CD4-positive, alpha-beta T cell treated with Interferon alpha-2 for 1 hour (primary cell): ENCODE measurements at regions not wholly inside any gene's neighbourhood (a gene's known extent, or its start where the extent isn't known, plus 50 kb on each side); places are given as distances from the start of the nearest gene placed in this dataset.
"Not testable (repeated sequence)": the region's sequence is repeated elsewhere in the genome, so short reads cannot be mapped to it uniquely, and the experiment has no call there.

ENCODE experiments used
- DNase-seq, 2 donors: peaks; one replicate each; pipeline ENCODE4 v3.0.0-alpha.2; 2020 to 2022

GRCh38 chr4:73348185-73348584 is 55.9 kb upstream of the ALB start:
- no peak for DNase-seq

- no peak for DNase-seq
These were observed 56.6 kb upstream of the ALB start for GRCh38 chr4:73347497-73347896.

DNA sequence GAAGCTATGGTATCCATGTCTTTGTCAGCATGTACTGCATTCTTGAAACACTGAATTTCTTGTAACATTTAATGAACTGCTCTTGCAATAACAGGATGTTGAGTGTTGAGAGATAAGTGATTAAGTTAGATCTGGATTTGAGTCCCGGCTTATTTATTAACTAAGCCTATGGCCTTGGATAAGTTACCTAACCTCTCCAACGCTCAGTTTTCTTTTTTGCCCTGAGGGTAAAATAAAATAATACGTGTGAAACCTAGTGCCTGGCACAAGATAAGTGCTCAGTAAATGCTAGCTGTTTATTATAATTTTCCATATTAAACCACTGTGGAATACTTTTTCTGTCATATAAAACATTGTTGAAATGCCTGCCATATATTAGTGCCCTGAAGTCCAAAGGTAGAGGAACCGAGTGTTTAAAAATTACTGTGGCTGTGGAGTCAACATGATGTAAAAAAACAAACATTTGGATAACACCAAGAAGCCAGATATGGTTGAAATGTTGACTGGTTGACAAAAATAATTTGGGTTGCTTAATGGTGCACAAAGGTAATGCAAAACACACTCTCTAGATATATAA is 58.6 kb upstream of the ALB start:
- no peak for DNase-seq

- no peak for DNase-seq
These were observed 60.0 kb upstream of the ALB start for GRCh38 chr4:73344106-73344505.

DNA sequence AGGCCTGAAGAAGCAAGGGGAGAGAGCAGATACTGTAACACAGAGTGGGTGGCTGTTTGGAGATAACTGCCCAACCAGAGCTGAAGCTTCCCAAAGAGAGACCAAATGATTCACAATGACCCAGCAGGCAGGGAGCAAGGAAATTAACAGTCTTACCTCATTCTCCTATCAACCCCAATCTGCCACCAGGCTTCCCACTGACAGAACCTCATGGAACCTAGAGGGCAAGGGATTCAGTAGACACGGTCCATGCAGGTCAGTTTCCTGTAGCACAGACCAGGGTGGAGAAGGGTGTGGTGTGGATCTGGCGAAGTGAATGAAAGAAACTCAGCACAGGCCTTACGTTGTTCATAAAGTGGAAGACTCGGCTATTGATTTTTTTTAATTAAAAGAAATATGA is 60.7 kb upstream of the ALB start:
- no peak for DNase-seq

GRCh38 chr4:73341454-73341853 is 62.6 kb upstream of the ALB start:
- no peak for DNase-seq

- no peak for DNase-seq
These were observed 63.2 kb upstream of the ALB start for GRCh38 chr4:73340917-73341316.

GRCh38 chr4:73335679-73336078 is 68.4 kb upstream of the ALB start:
- no peak for DNase-seq

DNA sequence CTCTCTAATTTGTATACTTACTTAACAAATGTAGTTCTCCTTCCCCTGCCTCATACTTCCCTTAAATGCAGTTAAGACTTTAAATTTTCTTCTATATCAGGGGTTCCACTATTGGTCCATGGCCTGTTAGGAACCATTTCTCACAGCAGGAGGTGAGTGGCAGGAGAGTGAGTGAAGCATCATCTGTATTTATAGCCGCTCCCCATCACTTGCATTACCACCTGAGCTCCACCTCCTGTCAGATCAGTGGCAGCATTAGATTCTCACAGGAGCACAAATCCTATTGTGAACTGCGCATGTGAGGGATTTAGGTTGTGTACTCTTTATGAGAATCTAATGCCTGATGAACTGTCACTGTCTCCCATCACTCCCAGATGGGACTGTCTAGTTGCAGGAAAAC is 72.1 kb upstream of the ALB start:
- not testable (repeated sequence) for DNase-seq

GRCh38 chr4:73329300-73329699 is 70.7 kb upstream of the ANKRD17 start:
- no peak for DNase-seq

DNA sequence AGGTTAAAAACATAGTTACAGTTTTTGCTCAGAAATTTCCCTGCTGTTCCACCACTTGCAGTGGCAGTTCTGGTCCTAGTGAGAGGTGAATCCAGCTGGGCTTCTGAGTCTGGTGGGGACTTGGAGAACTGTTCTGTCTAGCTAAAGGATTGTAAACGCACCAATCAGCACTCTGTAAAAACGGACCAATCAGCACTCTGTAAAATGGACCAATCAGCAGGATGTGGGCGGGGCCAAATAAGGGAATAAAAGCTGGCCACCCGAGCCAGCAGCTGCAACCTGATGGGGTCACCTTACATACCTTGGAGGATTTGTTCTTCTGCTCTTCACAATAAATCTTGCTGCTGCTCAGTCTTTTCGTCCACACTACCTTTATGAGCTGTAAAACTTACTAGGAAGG is 67.2 kb upstream of the ANKRD17 start:
- DNase-seq: not testable (repeated sequence)

GRCh38 chr4:73317092-73317491 is 58.5 kb upstream of the ANKRD17 start:
- DNase-seq: no peak

- no peak for DNase-seq
These were observed 56.5 kb upstream of the ANKRD17 start for GRCh38 chr4:73315091-73315490.

GRCh38 chr4:73312967-73313366 is 54.4 kb upstream of the ANKRD17 start:
- no peak for DNase-seq

DNA sequence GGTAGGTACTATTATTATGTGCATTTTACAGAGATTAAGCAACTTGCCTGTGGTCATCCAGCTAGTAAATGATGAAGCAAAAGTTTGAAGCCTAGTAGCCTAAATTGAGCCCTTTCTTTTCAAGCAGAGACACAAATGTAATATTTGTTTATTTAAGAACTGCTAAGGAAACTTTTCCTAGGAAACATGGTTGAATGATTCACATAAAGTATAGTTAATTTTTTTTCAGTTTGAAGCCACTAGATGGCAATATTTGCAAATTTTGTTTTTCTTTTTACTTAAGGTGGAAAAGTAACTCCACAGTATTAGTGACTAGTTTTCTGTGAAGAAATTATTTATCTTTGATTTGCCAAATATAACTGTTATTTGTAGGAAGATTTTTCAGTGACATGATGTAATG is 52.8 kb upstream of the ANKRD17 start:
- DNase-seq: peak in 1 of 2 donors; percentile 13

- DNase-seq: no peak
These were observed 50.6 kb upstream of the ANKRD17 start for GRCh38 chr4:73309211-73309610.
